CD4-positive, alpha-beta T cell (primary cell): ENCODE measurements at regions not wholly inside any gene's neighbourhood (a gene's known extent, or its start where the extent isn't known, plus 50 kb on each side); places are given as distances from the start of the nearest gene placed in this dataset.

Experiments used
- ATAC-seq: fragments of 200-7000 bp; cut with Tn5 transposase; one replicate; pipeline ENCODE4 v1.10.0; 2022; ENCODE audit warnings: mild to moderate bottlenecking; ENCODE audit not compliant: poor library complexity
- CTCF ChIA-PET: fragments of 350-600 bp; sonication (Branson Sonifier 250); formaldehyde crosslinking; loops from one replicate; lab custom pipeline; 2021; ENCODE audit warnings: antibody characterized with exemption, inconsistent platforms; lab: Charles Lee
- POLR2A ChIA-PET: fragments of 350-600 bp; sonication (Branson Sonifier 250); formaldehyde crosslinking; loops from one replicate; lab custom pipeline; 2021; ENCODE audit warnings: antibody characterized with exemption, inconsistent platforms; lab: Charles Lee
- DNase-seq, 14 experiments: peaks; one replicate each; pipeline ENCODE4 v3.0.0-alpha.2; 2013 to 2020; ENCODE audit warnings: mixed read lengths in 2 of 14
- H3K27ac ChIP-seq, 2 donors: one replicate each; pipeline versions ENCODE4 v1.5.1 to v1.7.0; 2013; ENCODE audit warnings: low read length in 2 of 2, low read depth in 1 of 2, mild to moderate bottlenecking in 1 of 2
- H3K27me3 ChIP-seq, 2 experiments: 1 replicate in 1 of 2; 2 replicates in 1 of 2; pipeline versions ENCODE4 v1.6.1 to v1.7.0; 2013; ENCODE audit warnings: low read length in 2 of 2, control low read depth in 1 of 2, mild to moderate bottlenecking in 1 of 2, moderate library complexity in 1 of 2; ENCODE audit not compliant: insufficient read depth in 2 of 2, control insufficient read depth in 1 of 2
- H3K36me3 ChIP-seq: one replicate; pipeline ENCODE4 v1.6.1; 2013; ENCODE audit warnings: low read length, control low read depth; ENCODE audit not compliant: insufficient read depth
- H3K4me1 ChIP-seq: one replicate; pipeline ENCODE4 v1.6.1; 2013; ENCODE audit warnings: low read length, control low read depth; ENCODE audit not compliant: insufficient read depth
- H3K4me3 ChIP-seq: one replicate; pipeline ENCODE4 v1.5.1; 2013; ENCODE audit warnings: mild to moderate bottlenecking, low read length, moderate library complexity
- H3K9me3 ChIP-seq, 2 experiments: 1 replicate in 1 of 2; 2 replicates in 1 of 2; pipeline versions ENCODE4 v1.6.1 to v1.7.0; 2013; ENCODE audit warnings: low read length in 2 of 2, mild to moderate bottlenecking in 2 of 2, control low read depth in 1 of 2, moderate library complexity in 1 of 2; ENCODE audit not compliant: control insufficient read depth in 1 of 2, insufficient read depth in 1 of 2
- H3K27ac Mint-ChIP-seq: one replicate; pipeline ENCODE4 v1.8.0; 2020; ENCODE audit warnings: mixed read lengths
- H3K27me3 Mint-ChIP-seq: one replicate; pipeline ENCODE4 v1.8.0; 2021; ENCODE audit warnings: mixed read lengths
- H3K36me3 Mint-ChIP-seq: one replicate; pipeline ENCODE4 v1.8.0; 2021; ENCODE audit warnings: low read depth, mixed read lengths
- H3K4me1 Mint-ChIP-seq: one replicate; pipeline ENCODE4 v1.8.0; 2021; ENCODE audit warnings: low read depth, mixed read lengths
- H3K4me3 Mint-ChIP-seq: one replicate; pipeline ENCODE4 v1.8.0; 2020; ENCODE audit warnings: mild to moderate bottlenecking, mixed read lengths
- H3K9me3 Mint-ChIP-seq: one replicate; pipeline ENCODE4 v1.8.0; 2020; ENCODE audit warnings: mixed read lengths
- CTCF ChIP-seq: fragments of 200-600 bp; IDR thresholded peaks from one replicate; pipeline ENCODE4 v1.8.0; 2022; ENCODE audit warnings: antibody characterized with exemption, mild to moderate bottlenecking
- intact Hi-C, 2 experiments: fragments of 100-400 bp; cut with DNase I in 1 of 2; cut with micrococcal nuclease in 1 of 2; formaldehyde crosslinking; loops; one replicate each; pipeline versions ENCODE4 v1.15.1 to v1.9.0; 2023 to 2025; cut with DNase I, micrococcal nuclease

DNA sequence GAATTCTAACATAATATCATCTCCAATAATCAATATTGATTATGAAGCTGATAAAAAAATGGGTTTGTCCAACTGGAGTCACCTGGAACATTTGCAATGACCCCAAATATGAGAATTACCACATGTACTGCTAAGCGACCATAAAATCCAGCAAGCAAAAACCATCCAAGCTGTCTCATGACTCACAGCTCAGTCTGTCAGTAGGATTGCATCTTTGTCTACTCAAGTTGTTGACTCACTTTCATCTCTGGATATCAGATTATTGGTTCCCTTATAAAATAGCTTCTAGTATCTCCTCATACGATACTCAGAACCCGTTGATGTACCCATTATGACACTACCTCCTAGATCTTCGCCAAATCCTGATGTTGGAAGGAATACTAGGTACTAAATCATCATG lies 209.8 kb upstream of the ATP11B start:
- no peaks in the 10 kb centered on the region for H3K27me3 ChIP-seq
- Mint-ChIP-seq H3K4me3 (no peak overlapping the region), H3K27me3 (peaks cover 6% of the 10 kb centered on the region), H3K27ac (no peak overlapping the region), H3K9me3 (peaks cover 3% of the 10 kb centered on the region), H3K4me1 (no peaks in the 10 kb centered on the region), H3K36me3 (no peaks in the 10 kb centered on the region)
- ChIA-PET POLR2A (no interaction called here), CTCF (interaction anchor here (0.6 kb wide), 1 partner anchor 43 kb away, joined by 3 read pairs; no protein-coding TSS in a partner anchor)
- TF ChIP-seq CTCF: no peak
- DNase-seq (no peak), ATAC-seq (no peak)
- no peak overlapping the region for H3K27ac ChIP-seq
- H3K4me1 ChIP-seq: no peaks in the 10 kb centered on the region
- H3K9me3 ChIP-seq: no peaks in the 10 kb centered on the region
- H3K4me3 ChIP-seq: no peak overlapping the region
- H3K36me3 ChIP-seq: no peaks in the 10 kb centered on the region
- intact Hi-C loops: no loop called here

GRCh38 chr3:182585532-182586150 lies 207.7 kb upstream of the ATP11B start:
- Mint-ChIP-seq H3K4me3 (no peak overlapping the region), H3K4me1 (no peaks in the 10 kb centered on the region), H3K36me3 (no peaks in the 10 kb centered on the region), H3K27me3 (peaks cover 6% of the 10 kb centered on the region), H3K9me3 (peaks cover 3% of the 10 kb centered on the region), H3K27ac (no peak overlapping the region)
- no peak for ATAC-seq
- H3K4me1 ChIP-seq: no peaks in the 10 kb centered on the region
- H3K4me3 ChIP-seq: no peak overlapping the region
- H3K36me3 ChIP-seq: no peaks in the 10 kb centered on the region
- ChIA-PET POLR2A (no interaction called here), CTCF (no interaction called here)
- H3K9me3 ChIP-seq: no peaks in the 10 kb centered on the region
- no peak for DNase-seq
- TF ChIP-seq CTCF: no peak
- intact Hi-C loops: no loop called here
- H3K27ac ChIP-seq: no peak overlapping the region
- H3K27me3 ChIP-seq: no peaks in the 10 kb centered on the region

DNA sequence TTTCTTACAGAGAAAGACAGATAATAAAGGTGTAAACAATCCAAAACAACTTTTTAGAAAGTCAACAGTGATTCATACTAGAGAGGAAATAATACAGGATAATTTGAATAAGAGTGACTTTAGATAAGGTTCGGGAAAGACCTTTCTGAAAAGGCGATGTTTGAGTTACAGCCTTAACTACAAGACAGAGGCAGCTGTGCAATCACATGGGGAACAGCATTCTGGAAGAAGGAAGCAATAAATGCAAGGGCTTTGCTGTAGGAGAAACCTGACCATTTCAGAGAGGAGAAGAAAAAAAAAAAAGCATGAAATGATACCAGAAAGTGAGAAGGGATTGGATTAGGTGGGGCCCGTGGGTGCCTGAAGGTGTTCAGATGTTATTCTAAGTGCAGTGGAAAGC lies 200.6 kb upstream of the ATP11B start:
- Histone ChIP-seq H3K4me3 (no peak overlapping the region), H3K27ac (no peak overlapping the region), H3K36me3 (no peaks in the 10 kb centered on the region), H3K27me3 (no peaks in the 10 kb centered on the region), H3K9me3 (no peaks in the 10 kb centered on the region), H3K4me1 (no peaks in the 10 kb centered on the region)
- CTCF ChIA-PET: no interaction called here
- no peak for TF ChIP-seq CTCF
- Mint-ChIP-seq H3K27ac (no peak overlapping the region), H3K27me3 (peaks cover 6% of the 10 kb centered on the region), H3K4me3 (no peak overlapping the region), H3K36me3 (no peaks in the 10 kb centered on the region), H3K9me3 (no peaks in the 10 kb centered on the region), H3K4me1 (no peaks in the 10 kb centered on the region)
- intact Hi-C loops: no loop called here
- POLR2A ChIA-PET: no interaction called here
- DNase-seq (no peak), ATAC-seq (no peak)
